ENCODE measurements at regions not wholly inside any gene's neighbourhood (a gene's known extent, or its start where the extent isn't known, plus 50 kb on each side); places are given as distances from the start of the nearest gene placed in this dataset.

DNA sequence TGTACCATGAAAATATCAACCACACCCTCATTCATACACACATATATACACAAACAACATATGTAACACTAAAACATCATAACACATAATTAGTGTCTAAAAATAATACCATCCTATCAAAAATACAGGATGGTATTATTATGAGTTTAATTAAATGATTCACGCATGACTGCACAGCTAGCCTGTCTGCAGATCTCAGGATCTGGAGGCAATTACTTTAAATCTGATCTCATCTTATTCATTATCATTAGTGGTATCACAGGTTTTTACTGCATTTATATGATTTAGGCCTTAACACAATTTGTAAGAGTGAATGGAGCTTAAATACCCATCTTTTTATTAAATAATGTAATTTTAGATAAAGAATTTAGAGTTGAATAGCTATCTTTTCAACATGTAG lies 443.4 kb upstream of the LINC00305 start:
- intact Hi-C loops (cut with micrococcal nuclease; ENCODE audit: unreplicated experiment) (no loop called here), in situ Hi-C loops (cut with HindIII; ENCODE audit: extremely low pct_ligation_motif_present, low pct_unique_long_range_greater_than_20kb) (no loop called here)
- no TSS peak for BruUV-seq (replicated peaks)
- no peaks in the 10 kb centered on the region for H3K4me1 ChIP-seq (ENCODE audit: insufficient read depth, low read length)
- no peaks in the 10 kb centered on the region for H4K20me1 ChIP-seq (ENCODE audit: insufficient read depth, low read length)
- CTCF ChIA-PET (ENCODE audit: low intra/inter-chr PET ratio, low total read pairs): no interaction called here
- no peak overlapping the region for H3K9ac ChIP-seq (ENCODE audit: insufficient read depth, low read depth, low read length)
- no peak overlapping the region for H3K4me2 ChIP-seq (ENCODE audit: low read depth, low read length)
- no peak overlapping the region for H3K27ac ChIP-seq (ENCODE audit: extremely low read length, insufficient read depth, low read length)
- TF ChIP-seq, protein P1, sequence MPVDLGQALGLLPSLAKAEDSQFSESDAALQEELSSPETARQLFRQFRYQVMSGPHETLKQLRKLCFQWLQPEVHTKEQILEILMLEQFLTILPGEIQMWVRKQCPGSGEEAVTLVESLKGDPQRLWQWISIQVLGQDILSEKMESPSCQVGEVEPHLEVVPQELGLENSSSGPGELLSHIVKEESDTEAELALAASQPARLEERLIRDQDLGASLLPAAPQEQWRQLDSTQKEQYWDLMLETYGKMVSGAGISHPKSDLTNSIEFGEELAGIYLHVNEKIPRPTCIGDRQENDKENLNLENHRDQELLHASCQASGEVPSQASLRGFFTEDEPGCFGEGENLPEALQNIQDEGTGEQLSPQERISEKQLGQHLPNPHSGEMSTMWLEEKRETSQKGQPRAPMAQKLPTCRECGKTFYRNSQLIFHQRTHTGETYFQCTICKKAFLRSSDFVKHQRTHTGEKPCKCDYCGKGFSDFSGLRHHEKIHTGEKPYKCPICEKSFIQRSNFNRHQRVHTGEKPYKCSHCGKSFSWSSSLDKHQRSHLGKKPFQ (CRISPR knock-in tag; IDR thresholded peaks at IDR 0.05; ENCODE audit: insufficient replicate concordance): no peak
- no peak for TF ChIP-seq ASH2L (IDR thresholded peaks at IDR 0.05; ENCODE audit: insufficient read length, low read depth, low read length)
- TF ChIP-seq SIN3A (IDR thresholded peaks at IDR 0.05; ENCODE audit: borderline replicate concordance, low read depth, low read length): no peak
- TF ChIP-seq, protein P2, sequence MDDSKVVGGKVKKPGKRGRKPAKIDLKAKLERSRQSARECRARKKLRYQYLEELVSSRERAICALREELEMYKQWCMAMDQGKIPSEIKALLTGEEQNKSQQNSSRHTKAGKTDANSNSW (CRISPR knock-in tag; IDR thresholded peaks at IDR 0.05; ENCODE audit: borderline replicate concordance): no peak
- TF ChIP-seq, protein P3, sequence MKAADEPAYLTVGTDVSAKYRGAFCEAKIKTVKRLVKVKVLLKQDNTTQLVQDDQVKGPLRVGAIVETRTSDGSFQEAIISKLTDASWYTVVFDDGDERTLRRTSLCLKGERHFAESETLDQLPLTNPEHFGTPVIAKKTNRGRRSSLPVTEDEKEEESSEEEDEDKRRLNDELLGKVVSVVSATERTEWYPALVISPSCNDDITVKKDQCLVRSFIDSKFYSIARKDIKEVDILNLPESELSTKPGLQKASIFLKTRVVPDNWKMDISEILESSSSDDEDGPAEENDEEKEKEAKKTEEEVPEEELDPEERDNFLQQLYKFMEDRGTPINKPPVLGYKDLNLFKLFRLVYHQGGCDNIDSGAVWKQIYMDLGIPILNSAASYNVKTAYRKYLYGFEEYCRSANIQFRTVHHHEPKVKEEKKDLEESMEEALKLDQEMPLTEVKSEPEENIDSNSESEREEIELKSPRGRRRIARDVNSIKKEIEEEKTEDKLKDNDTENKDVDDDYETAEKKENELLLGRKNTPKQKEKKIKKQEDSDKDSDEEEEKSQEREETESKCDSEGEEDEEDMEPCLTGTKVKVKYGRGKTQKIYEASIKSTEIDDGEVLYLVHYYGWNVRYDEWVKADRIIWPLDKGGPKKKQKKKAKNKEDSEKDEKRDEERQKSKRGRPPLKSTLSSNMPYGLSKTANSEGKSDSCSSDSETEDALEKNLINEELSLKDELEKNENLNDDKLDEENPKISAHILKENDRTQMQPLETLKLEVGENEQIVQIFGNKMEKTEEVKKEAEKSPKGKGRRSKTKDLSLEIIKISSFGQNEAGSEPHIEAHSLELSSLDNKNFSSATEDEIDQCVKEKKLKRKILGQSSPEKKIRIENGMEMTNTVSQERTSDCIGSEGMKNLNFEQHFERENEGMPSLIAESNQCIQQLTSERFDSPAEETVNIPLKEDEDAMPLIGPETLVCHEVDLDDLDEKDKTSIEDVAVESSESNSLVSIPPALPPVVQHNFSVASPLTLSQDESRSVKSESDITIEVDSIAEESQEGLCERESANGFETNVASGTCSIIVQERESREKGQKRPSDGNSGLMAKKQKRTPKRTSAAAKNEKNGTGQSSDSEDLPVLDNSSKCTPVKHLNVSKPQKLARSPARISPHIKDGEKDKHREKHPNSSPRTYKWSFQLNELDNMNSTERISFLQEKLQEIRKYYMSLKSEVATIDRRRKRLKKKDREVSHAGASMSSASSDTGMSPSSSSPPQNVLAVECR (CRISPR knock-in tag; IDR thresholded peaks at IDR 0.05; ENCODE audit: borderline replicate concordance): no peak
- no peak for TF ChIP-seq ZNF260 (CRISPR knock-in tag; IDR thresholded peaks at IDR 0.05; ENCODE audit: borderline replicate concordance, low read depth)
- no peak for TF ChIP-seq ZNF124 (CRISPR knock-in tag; IDR thresholded peaks at IDR 0.05)
- TF ChIP-seq YEATS2 (CRISPR knock-in tag; IDR thresholded peaks at IDR 0.05; ENCODE audit: borderline replicate concordance): no peak
- no peak for TF ChIP-seq IRX3 (CRISPR knock-in tag; IDR thresholded peaks at IDR 0.05; ENCODE audit: borderline replicate concordance, low read depth)
- TF ChIP-seq ZSCAN29 (CRISPR knock-in tag; conservative IDR thresholded peaks at IDR 0.05): no peak
- no peak for TF ChIP-seq HOXD1 (CRISPR knock-in tag; IDR thresholded peaks at IDR 0.05)
- TF ChIP-seq, protein P4, sequence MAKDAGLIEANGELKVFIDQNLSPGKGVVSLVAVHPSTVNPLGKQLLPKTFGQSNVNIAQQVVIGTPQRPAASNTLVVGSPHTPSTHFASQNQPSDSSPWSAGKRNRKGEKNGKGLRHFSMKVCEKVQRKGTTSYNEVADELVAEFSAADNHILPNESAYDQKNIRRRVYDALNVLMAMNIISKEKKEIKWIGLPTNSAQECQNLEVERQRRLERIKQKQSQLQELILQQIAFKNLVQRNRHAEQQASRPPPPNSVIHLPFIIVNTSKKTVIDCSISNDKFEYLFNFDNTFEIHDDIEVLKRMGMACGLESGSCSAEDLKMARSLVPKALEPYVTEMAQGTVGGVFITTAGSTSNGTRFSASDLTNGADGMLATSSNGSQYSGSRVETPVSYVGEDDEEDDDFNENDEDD (CRISPR knock-in tag; IDR thresholded peaks at IDR 0.05; ENCODE audit: borderline replicate concordance): no peak
- H3K9me3 ChIP-seq (ENCODE audit: low read length): peaks cover 42% of the 10 kb centered on the region
- POLR2A ChIA-PET: no interaction called here
- no peak overlapping the region for H2AFZ ChIP-seq (ENCODE audit: low read length)
- no peak overlapping the region for H3K4me3 ChIP-seq (replicated peaks in 1 of 3; ENCODE audit: insufficient read depth in 1 of 3, low read depth in 2 of 3, low read length in 3 of 3)
- no peaks in the 10 kb centered on the region for H3K27me3 ChIP-seq (ENCODE audit: control insufficient read depth in 1 of 2, insufficient read depth in 2 of 2, low read length in 2 of 2)
- DNase-seq (ENCODE audit: low spot score) (no peak), FAIRE-seq (no peak), ATAC-seq (no peak)
- H3K36me3 ChIP-seq (replicated peaks in 1 of 2; ENCODE audit: control insufficient read depth in 1 of 2, insufficient read depth in 2 of 2, low read length in 2 of 2): no peaks in the 10 kb centered on the region
- H3K79me2 ChIP-seq (ENCODE audit: insufficient read depth, low read length): no peaks in the 10 kb centered on the region
- 50% methylated on average over 1 of the region's 1 CpG for WGBS (ENCODE audit: low lambda C conversion rate)
